ENCODE measurements at regions not wholly inside any gene's neighbourhood (a gene's known extent, or its start where the extent isn't known, plus 50 kb on each side); places are given as distances from the start of the nearest gene placed in this dataset.

- TF ChIP-seq POLR2A (IDR thresholded peaks at IDR 0.05) (no peak), EP300 (IDR thresholded peaks at IDR 0.05) (no peak), CTCF (IDR thresholded peaks at IDR 0.05) (no peak)
These were observed 316.2 kb upstream of the THSD7B start for GRCh38 chr2:136448986-136449780.

All from gastroesophageal sphincter (tissue), 3 donors.